A673 (cell line): ENCODE measurements at regions not wholly inside any gene's neighbourhood (a gene's known extent, or its start where the extent isn't known, plus 50 kb on each side); places are given as distances from the start of the nearest gene placed in this dataset.

Experiments used
- CTCF ChIP-seq: fragments of 300-800, 200-600 bp; sonication (generic); conservative IDR thresholded peaks from 2 replicates; pipeline ENCODE4 v1.5.1; 2017; ENCODE audit warnings: low read depth, mild to moderate bottlenecking, antibody characterized with exemption, low read length, moderate library complexity, mixed read lengths
- EZH2 ChIP-seq: fragments of 200-600 bp; sonication (generic); IDR thresholded peaks from 2 replicates; pipeline ENCODE4 v1.6.1; 2017; ENCODE audit warnings: borderline replicate concordance, low read depth, mild to moderate bottlenecking, mixed read lengths, antibody characterized with exemption, low read length; ENCODE audit not compliant: poor library complexity, severe bottlenecking

- TF ChIP-seq CTCF (no peak), EZH2 (no peak)
Observed at GRCh38 chr17:36784633-36785032, 152.6 kb upstream of the LHX1 start.
